Erythroblast (primary cell): ENCODE measurements at regions not wholly inside any gene's neighbourhood (a gene's known extent, or its start where the extent isn't known, plus 50 kb on each side); places are given as distances from the start of the nearest gene placed in this dataset.

Experiments
- GATA1 ChIP-seq: IDR thresholded peaks from 2 replicates; pipeline ENCODE4 v1.6.1; 2011; ENCODE audit warnings: low read depth, mild to moderate bottlenecking, control low read depth, low read length, moderate library complexity
- POLR2A ChIP-seq: IDR thresholded peaks from 2 replicates; pipeline ENCODE4 v1.6.1; 2011; ENCODE audit warnings: mild to moderate bottlenecking, low read length

- TF ChIP-seq POLR2A (no peak), GATA1 (no peak)
Observed at GRCh38 chr6:134398453-134398852, 80.5 kb upstream of the SGK1 start.
